GM23338 (cell line): ENCODE measurements at regions not wholly inside any gene's neighbourhood (a gene's known extent, or its start where the extent isn't known, plus 50 kb on each side); places are given as distances from the start of the nearest gene placed in this dataset.

Source experiments
- ATAC-seq: fragments of 200-7000 bp; cut with Tn5 transposase; 3 replicates; pipeline ENCODE4 v1.9.1; 2020
- DNase-seq: peaks from one replicate; pipeline ENCODE4 v3.0.0-alpha.2; 2015; ENCODE audit warnings: low spot score
- H2AFZ ChIP-seq: fragments of 200-600 bp; sonication (generic); 2 replicates; pipeline ENCODE4 v1.8.0; 2016; ENCODE audit warnings: antibody characterized with exemption, mild to moderate bottlenecking, moderate library complexity
- H3F3A ChIP-seq: fragments of 200-600 bp; sonication (generic); replicated peaks from 2 replicates; pipeline ENCODE4 v1.8.0; 2017; ENCODE audit warnings: antibody characterized with exemption, mixed run types, low read depth
- H3K27ac ChIP-seq: fragments of 200-600 bp; sonication (generic); 2 replicates; pipeline ENCODE4 v1.6.1; 2016; ENCODE audit warnings: low read depth
- H3K27me3 ChIP-seq: fragments of 200-600 bp; sonication (generic); 2 replicates; pipeline ENCODE4 v1.8.0; 2016; ENCODE audit warnings: mild to moderate bottlenecking, mixed run types, moderate library complexity; ENCODE audit not compliant: insufficient read depth
- H3K36me3 ChIP-seq: fragments of 200-600 bp; sonication (generic); 2 replicates; pipeline ENCODE4 v1.8.0; 2016; ENCODE audit warnings: mild to moderate bottlenecking; ENCODE audit not compliant: insufficient read depth
- H3K4me1 ChIP-seq: fragments of 200-600 bp; sonication (generic); 2 replicates; pipeline ENCODE4 v1.8.0; 2016; ENCODE audit warnings: mild to moderate bottlenecking, moderate library complexity; ENCODE audit not compliant: insufficient read depth
- H3K4me2 ChIP-seq: fragments of 200-600 bp; sonication (generic); 2 replicates; pipeline ENCODE4 v1.7.1; 2017; ENCODE audit warnings: mixed run types
- H3K4me3 ChIP-seq: fragments of 200-600 bp; sonication (generic); 2 replicates; pipeline ENCODE4 v1.6.1; 2016; ENCODE audit warnings: mixed run types
- H3K79me2 ChIP-seq: fragments of 200-600 bp; sonication (generic); replicated peaks from 2 replicates; pipeline ENCODE4 v1.8.0; 2017; ENCODE audit warnings: mild to moderate bottlenecking; ENCODE audit not compliant: insufficient read depth
- H3K9me2 ChIP-seq: fragments of 200-600 bp; sonication (generic); 2 replicates; pipeline ENCODE4 v1.8.0; 2017; ENCODE audit not compliant: insufficient read depth
- H4K20me1 ChIP-seq: fragments of 200-600 bp; sonication (generic); replicated peaks from 2 replicates; pipeline ENCODE4 v1.8.0; 2017; ENCODE audit warnings: mild to moderate bottlenecking; ENCODE audit not compliant: insufficient read depth
- H3K27ac Mint-ChIP-seq: 2 replicates; pipeline ENCODE4 v1.8.0; 2020; ENCODE audit warnings: inconsistent platforms, mild to moderate bottlenecking, moderate library complexity, mixed read lengths
- H3K27me3 Mint-ChIP-seq: 3 replicates; pipeline ENCODE4 v1.8.0; 2022; ENCODE audit warnings: low read depth, mild to moderate bottlenecking, moderate library complexity, mixed read lengths, inconsistent platforms; ENCODE audit not compliant: insufficient read depth, poor library complexity
- H3K36me3 Mint-ChIP-seq: 3 replicates; pipeline ENCODE4 v1.8.0; 2021; ENCODE audit warnings: low read depth, mild to moderate bottlenecking, inconsistent platforms, moderate library complexity, mixed read lengths
- H3K4me1 Mint-ChIP-seq: 3 replicates; pipeline ENCODE4 v1.8.0; 2020; ENCODE audit warnings: mild to moderate bottlenecking, inconsistent platforms, mixed read lengths
- H3K4me3 Mint-ChIP-seq: 3 replicates; pipeline ENCODE4 v1.8.0; 2021; ENCODE audit warnings: moderate library complexity, mild to moderate bottlenecking, inconsistent platforms, mixed read lengths
- H3K9me3 Mint-ChIP-seq: 3 replicates; pipeline ENCODE4 v1.8.0; 2020; ENCODE audit warnings: moderate library complexity, mild to moderate bottlenecking, inconsistent platforms, mixed read lengths
- EZH2 ChIP-seq: fragments of 200-600 bp; sonication (generic); IDR thresholded peaks from one replicate; pipeline ENCODE4 v1.8.0; 2017; ENCODE audit warnings: antibody characterized with exemption, mild to moderate bottlenecking, low read depth; ENCODE audit not compliant: unreplicated experiment
- EZH2phosphoT487 ChIP-seq: fragments of 200-600 bp; sonication (generic); IDR thresholded peaks from one replicate; pipeline ENCODE4 v1.8.1; 2018; ENCODE audit warnings: antibody characterized with exemption; ENCODE audit not compliant: unreplicated experiment
- NANOG ChIP-seq: IDR thresholded peaks from 2 replicates; pipeline ENCODE4 v1.6.1; 2016; ENCODE audit warnings: antibody characterized with exemption, borderline replicate concordance
- POLR2AphosphoS5 ChIP-seq: IDR thresholded peaks from 2 replicates; pipeline ENCODE4 v1.6.1; 2016; ENCODE audit warnings: antibody characterized with exemption, low read depth
- ZNF114 ChIP-seq: fragments of 250-450 bp; sonication (Bioruptor Pico); IDR thresholded peaks from 2 replicates; pipeline ENCODE4 v1.5.0; 2020; ENCODE audit warnings: mild to moderate bottlenecking, moderate library complexity
- TF ChIP-seq, protein P1 (sequence below): IDR thresholded peaks from one replicate; pipeline ENCODE4 v1.6.1; 2018; ENCODE audit warnings: antibody characterized with exemption; ENCODE audit not compliant: unreplicated experiment
- TF ChIP-seq, protein P2 (sequence below): IDR thresholded peaks from 2 replicates; pipeline ENCODE4 v1.6.1; 2016; ENCODE audit warnings: antibody characterized with exemption
- TF ChIP-seq, protein P3 (sequence below), 2 experiments: fragments of 200-600 bp in 1 of 2; sonication (generic) in 1 of 2; conservative IDR thresholded peaks; 2 replicates each; pipeline versions ENCODE4 v1.5.1 to v1.6.1; 2016 to 2017; ENCODE audit warnings: antibody characterized with exemption in 2 of 2, low read depth in 2 of 2, mild to moderate bottlenecking in 2 of 2, moderate library complexity in 1 of 2

GRCh38 chr4:151922306-151922705 is 161.5 kb upstream of the GATB start:
- TF ChIP-seq, protein P1, sequence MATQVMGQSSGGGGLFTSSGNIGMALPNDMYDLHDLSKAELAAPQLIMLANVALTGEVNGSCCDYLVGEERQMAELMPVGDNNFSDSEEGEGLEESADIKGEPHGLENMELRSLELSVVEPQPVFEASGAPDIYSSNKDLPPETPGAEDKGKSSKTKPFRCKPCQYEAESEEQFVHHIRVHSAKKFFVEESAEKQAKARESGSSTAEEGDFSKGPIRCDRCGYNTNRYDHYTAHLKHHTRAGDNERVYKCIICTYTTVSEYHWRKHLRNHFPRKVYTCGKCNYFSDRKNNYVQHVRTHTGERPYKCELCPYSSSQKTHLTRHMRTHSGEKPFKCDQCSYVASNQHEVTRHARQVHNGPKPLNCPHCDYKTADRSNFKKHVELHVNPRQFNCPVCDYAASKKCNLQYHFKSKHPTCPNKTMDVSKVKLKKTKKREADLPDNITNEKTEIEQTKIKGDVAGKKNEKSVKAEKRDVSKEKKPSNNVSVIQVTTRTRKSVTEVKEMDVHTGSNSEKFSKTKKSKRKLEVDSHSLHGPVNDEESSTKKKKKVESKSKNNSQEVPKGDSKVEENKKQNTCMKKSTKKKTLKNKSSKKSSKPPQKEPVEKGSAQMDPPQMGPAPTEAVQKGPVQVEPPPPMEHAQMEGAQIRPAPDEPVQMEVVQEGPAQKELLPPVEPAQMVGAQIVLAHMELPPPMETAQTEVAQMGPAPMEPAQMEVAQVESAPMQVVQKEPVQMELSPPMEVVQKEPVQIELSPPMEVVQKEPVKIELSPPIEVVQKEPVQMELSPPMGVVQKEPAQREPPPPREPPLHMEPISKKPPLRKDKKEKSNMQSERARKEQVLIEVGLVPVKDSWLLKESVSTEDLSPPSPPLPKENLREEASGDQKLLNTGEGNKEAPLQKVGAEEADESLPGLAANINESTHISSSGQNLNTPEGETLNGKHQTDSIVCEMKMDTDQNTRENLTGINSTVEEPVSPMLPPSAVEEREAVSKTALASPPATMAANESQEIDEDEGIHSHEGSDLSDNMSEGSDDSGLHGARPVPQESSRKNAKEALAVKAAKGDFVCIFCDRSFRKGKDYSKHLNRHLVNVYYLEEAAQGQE, result no peak
- TF ChIP-seq, protein P2, sequence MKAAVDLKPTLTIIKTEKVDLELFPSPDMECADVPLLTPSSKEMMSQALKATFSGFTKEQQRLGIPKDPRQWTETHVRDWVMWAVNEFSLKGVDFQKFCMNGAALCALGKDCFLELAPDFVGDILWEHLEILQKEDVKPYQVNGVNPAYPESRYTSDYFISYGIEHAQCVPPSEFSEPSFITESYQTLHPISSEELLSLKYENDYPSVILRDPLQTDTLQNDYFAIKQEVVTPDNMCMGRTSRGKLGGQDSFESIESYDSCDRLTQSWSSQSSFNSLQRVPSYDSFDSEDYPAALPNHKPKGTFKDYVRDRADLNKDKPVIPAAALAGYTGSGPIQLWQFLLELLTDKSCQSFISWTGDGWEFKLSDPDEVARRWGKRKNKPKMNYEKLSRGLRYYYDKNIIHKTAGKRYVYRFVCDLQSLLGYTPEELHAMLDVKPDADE, result no peak
- no peak for TF ChIP-seq ZNF114 (CRISPR knock-in tag)
- no peak for TF ChIP-seq NANOG
- TF ChIP-seq EZH2phosphoT487, result no peak
- TF ChIP-seq EZH2, result no peak

GRCh38 chr4:151921811-151922210 is 161.0 kb upstream of the GATB start:
- Mint-ChIP-seq H3K4me3 (no peak overlapping the region), H3K4me1 (peaks cover 10% of the 10 kb centered on the region; the same call in 2 of the 3 replicates), H3K36me3 (no peaks in the 10 kb centered on the region), H3K27ac (no peak overlapping the region), H3K9me3 (no peaks in the 10 kb centered on the region; the same call in 2 of the 3 replicates), H3K27me3 (no peaks in the 10 kb centered on the region)
- peaks cover 16% of the 10 kb centered on the region; the same call in 1 of the 2 replicates for H3K9me2 ChIP-seq
- H3F3A ChIP-seq, result no peaks in the 10 kb centered on the region
- no peak overlapping the region for H3K4me2 ChIP-seq
- H3K79me2 ChIP-seq, result no peaks in the 10 kb centered on the region
- no peaks in the 10 kb centered on the region for H3K27me3 ChIP-seq
- no peaks in the 10 kb centered on the region for H3K36me3 ChIP-seq
- no peaks in the 10 kb centered on the region for H4K20me1 ChIP-seq
- DNase-seq (no peak), ATAC-seq (no peak)
- 0 out of 2 replicates have a peak overlapping the region, but pooled peaks have one; percentile 26 for H2AFZ ChIP-seq
- no peak overlapping the region for H3K4me3 ChIP-seq
- H3K4me1 ChIP-seq, result peaks cover 3% of the 10 kb centered on the region; the same call in 1 of the 2 replicates
- no peak overlapping the region for H3K27ac ChIP-seq
- TF ChIP-seq POLR2AphosphoS5, result no peak
- TF ChIP-seq, protein P3, sequence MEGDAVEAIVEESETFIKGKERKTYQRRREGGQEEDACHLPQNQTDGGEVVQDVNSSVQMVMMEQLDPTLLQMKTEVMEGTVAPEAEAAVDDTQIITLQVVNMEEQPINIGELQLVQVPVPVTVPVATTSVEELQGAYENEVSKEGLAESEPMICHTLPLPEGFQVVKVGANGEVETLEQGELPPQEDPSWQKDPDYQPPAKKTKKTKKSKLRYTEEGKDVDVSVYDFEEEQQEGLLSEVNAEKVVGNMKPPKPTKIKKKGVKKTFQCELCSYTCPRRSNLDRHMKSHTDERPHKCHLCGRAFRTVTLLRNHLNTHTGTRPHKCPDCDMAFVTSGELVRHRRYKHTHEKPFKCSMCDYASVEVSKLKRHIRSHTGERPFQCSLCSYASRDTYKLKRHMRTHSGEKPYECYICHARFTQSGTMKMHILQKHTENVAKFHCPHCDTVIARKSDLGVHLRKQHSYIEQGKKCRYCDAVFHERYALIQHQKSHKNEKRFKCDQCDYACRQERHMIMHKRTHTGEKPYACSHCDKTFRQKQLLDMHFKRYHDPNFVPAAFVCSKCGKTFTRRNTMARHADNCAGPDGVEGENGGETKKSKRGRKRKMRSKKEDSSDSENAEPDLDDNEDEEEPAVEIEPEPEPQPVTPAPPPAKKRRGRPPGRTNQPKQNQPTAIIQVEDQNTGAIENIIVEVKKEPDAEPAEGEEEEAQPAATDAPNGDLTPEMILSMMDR (conservative IDR thresholded peaks at IDR 0.05; ENCODE audit: low read depth in 2 of 2), result no peak
- TF ChIP-seq, protein P1, result no peak
- TF ChIP-seq, protein P2, result no peak

More at GRCh38 chr4:151922306-151922705, 161.5 kb upstream of the GATB start:
- no peaks in the 10 kb centered on the region for H3K79me2 ChIP-seq
- no peak overlapping the region for H3K4me2 ChIP-seq
- H3K36me3 ChIP-seq, result no peaks in the 10 kb centered on the region
- Mint-ChIP-seq H3K9me3 (no peaks in the 10 kb centered on the region; the same call in 2 of the 3 replicates), H3K4me1 (peaks cover 5% of the 10 kb centered on the region; the same call in 2 of the 3 replicates), H3K4me3 (no peak overlapping the region), H3K27ac (no peak overlapping the region), H3K27me3 (no peaks in the 10 kb centered on the region), H3K36me3 (no peaks in the 10 kb centered on the region)
- no peaks in the 10 kb centered on the region for H3K27me3 ChIP-seq
- no peaks in the 10 kb centered on the region for H4K20me1 ChIP-seq
- no peaks in the 10 kb centered on the region for H3F3A ChIP-seq
- ATAC-seq (no peak), DNase-seq (no peak)
- H3K9me2 ChIP-seq, result peaks cover 15% of the 10 kb centered on the region; the same call in 1 of the 2 replicates
- peaks cover under 1% of the 10 kb centered on the region; the same call in 1 of the 2 replicates for H3K4me1 ChIP-seq
- H3K27ac ChIP-seq, result no peak overlapping the region
- no peak overlapping the region for H2AFZ ChIP-seq
- no peak overlapping the region for H3K4me3 ChIP-seq
